Activated CD8-positive, alpha-beta T cell treated with anti-CD3 and anti-CD28 coated beads for 36 hours (primary cell): ENCODE measurements at regions not wholly inside any gene's neighbourhood (a gene's known extent, or its start where the extent isn't known, plus 50 kb on each side); places are given as distances from the start of the nearest gene placed in this dataset.

ENCODE experiments used
- ATAC-seq: fragments of 200-7000 bp; cut with Tn5 transposase; one replicate; pipeline ENCODE4 v1.10.0; 2021; ENCODE audit warnings: mild to moderate bottlenecking, moderate library complexity
- CTCF ChIA-PET: fragments of 350-600 bp; sonication (Branson Sonifier 250); formaldehyde crosslinking; loops from one replicate; lab custom pipeline; 2021; ENCODE audit warnings: antibody characterized with exemption; lab: Charles Lee
- POLR2A ChIA-PET: fragments of 350-600 bp; sonication (Branson Sonifier 250); formaldehyde crosslinking; loops from one replicate; lab custom pipeline; 2021; ENCODE audit warnings: antibody characterized with exemption; lab: Charles Lee
- DNase-seq: peaks from one replicate; pipeline ENCODE4 v3.0.0-alpha.2; 2020
- H3K27ac Mint-ChIP-seq: one replicate; pipeline ENCODE4 v1.8.0; 2021; ENCODE audit warnings: mild to moderate bottlenecking, mixed read lengths
- H3K27me3 Mint-ChIP-seq: one replicate; pipeline ENCODE4 v1.8.0; 2021; ENCODE audit warnings: mixed read lengths
- H3K36me3 Mint-ChIP-seq: one replicate; pipeline ENCODE4 v1.8.0; 2021; ENCODE audit warnings: low read depth, mixed read lengths
- H3K4me1 Mint-ChIP-seq: one replicate; pipeline ENCODE4 v1.8.0; 2021; ENCODE audit warnings: low read depth, mixed read lengths
- H3K4me3 Mint-ChIP-seq: one replicate; pipeline ENCODE4 v1.8.0; 2021; ENCODE audit warnings: mild to moderate bottlenecking, moderate library complexity, mixed read lengths
- H3K9me3 Mint-ChIP-seq: one replicate; pipeline ENCODE4 v1.8.0; 2021; ENCODE audit warnings: mixed read lengths
- intact Hi-C: fragments of 100-400 bp; cut with micrococcal nuclease; formaldehyde crosslinking; loops from one replicate; pipeline ENCODE4 v1.10.0; 2022
- TF ChIP-seq, protein P1 (sequence below): fragments of 200-600 bp; IDR thresholded peaks from one replicate; pipeline ENCODE4 v1.8.0; 2022; ENCODE audit warnings: antibody characterized with exemption, mild to moderate bottlenecking

DNA sequence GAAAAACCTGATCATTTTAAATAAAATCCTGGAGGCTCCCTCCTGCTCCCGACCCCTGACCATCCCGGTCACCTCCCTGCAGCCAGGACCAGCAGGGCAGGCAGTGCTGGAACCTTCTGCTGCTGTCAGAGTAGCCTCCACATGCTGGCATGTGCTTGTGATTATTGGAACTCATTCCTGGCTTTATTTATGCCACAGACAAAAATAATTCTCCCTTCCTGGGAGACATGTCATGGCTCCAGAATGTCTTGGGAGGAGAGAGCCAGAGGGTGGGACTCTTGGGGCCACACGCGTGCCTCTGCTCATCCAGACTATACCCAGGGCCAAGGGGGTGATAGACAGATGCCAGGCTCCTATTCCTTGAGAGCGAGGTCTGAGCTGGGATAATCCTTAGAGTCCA lies 183.6 kb upstream of the RAB4A start:
- no peaks in the 10 kb centered on the region for H3K36me3 Mint-ChIP-seq
- peaks cover 5% of the 10 kb centered on the region for H3K27me3 Mint-ChIP-seq
- ATAC-seq (no peak), DNase-seq (no peak)
- no peak overlapping the region for H3K4me3 Mint-ChIP-seq
- H3K9me3 Mint-ChIP-seq: peaks cover 9% of the 10 kb centered on the region
- ChIA-PET CTCF (no interaction called here), POLR2A (no interaction called here)
- TF ChIP-seq, protein P1, sequence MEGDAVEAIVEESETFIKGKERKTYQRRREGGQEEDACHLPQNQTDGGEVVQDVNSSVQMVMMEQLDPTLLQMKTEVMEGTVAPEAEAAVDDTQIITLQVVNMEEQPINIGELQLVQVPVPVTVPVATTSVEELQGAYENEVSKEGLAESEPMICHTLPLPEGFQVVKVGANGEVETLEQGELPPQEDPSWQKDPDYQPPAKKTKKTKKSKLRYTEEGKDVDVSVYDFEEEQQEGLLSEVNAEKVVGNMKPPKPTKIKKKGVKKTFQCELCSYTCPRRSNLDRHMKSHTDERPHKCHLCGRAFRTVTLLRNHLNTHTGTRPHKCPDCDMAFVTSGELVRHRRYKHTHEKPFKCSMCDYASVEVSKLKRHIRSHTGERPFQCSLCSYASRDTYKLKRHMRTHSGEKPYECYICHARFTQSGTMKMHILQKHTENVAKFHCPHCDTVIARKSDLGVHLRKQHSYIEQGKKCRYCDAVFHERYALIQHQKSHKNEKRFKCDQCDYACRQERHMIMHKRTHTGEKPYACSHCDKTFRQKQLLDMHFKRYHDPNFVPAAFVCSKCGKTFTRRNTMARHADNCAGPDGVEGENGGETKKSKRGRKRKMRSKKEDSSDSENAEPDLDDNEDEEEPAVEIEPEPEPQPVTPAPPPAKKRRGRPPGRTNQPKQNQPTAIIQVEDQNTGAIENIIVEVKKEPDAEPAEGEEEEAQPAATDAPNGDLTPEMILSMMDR: no peak
- intact Hi-C loops: no loop called here
- no peaks in the 10 kb centered on the region for H3K4me1 Mint-ChIP-seq
- H3K27ac Mint-ChIP-seq: no peak overlapping the region

DNA sequence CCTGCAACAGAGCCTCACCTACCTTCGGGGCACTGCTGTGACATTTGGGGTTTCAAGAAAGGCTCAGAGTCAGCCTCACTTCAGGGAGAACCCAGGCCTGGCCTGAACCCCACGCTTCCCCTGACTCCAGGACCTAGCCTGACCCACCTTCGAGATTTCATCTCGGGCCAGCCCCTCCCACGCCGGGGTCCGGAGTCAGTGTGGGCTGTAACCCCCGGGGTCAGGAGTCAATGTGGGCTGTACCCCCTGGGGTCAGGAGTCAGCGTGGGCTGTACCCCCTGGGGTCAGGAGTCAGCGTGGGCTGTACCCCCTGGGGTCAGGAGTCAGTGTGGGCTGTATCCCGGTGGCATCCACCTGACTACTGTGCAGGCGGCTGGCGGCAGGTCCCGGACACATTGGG lies 183.0 kb upstream of the RAB4A start:
- TF ChIP-seq, protein P1: no peak
- POLR2A ChIA-PET: no interaction called here
- H3K9me3 Mint-ChIP-seq: peaks cover 5% of the 10 kb centered on the region
- ATAC-seq (no peak), DNase-seq (no peak)
- H3K27ac Mint-ChIP-seq: no peak overlapping the region
- peaks cover 5% of the 10 kb centered on the region for H3K27me3 Mint-ChIP-seq
- H3K4me3 Mint-ChIP-seq: no peak overlapping the region
- intact Hi-C loops: no loop called here
- CTCF ChIA-PET: no interaction called here
- peaks cover 4% of the 10 kb centered on the region for H3K4me1 Mint-ChIP-seq
- H3K36me3 Mint-ChIP-seq: no peaks in the 10 kb centered on the region

DNA sequence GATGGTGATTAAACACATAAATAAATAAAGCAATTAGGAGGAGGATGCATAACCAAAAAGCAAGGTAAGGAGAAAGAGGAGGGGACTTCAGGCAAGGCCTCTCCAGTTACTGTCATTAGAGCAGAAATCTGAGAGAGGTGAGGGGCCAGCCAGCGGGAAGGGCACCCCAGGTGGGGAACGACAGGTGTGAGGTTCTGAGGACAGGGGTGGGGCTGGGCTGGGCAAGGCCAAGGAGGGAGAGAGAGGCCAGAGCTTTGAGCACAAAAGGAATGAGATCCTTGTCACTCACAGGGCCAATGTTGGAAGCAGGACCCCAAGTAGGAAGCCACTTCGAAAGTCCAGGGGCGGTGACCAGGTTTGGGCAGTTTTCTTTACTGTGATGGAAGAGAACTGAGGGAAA lies 182.2 kb upstream of the RAB4A start:
- TF ChIP-seq, protein P1: no peak
- Mint-ChIP-seq H3K27ac (no peak overlapping the region), H3K36me3 (no peaks in the 10 kb centered on the region), H3K4me1 (peaks cover 7% of the 10 kb centered on the region), H3K27me3 (peaks cover 5% of the 10 kb centered on the region), H3K9me3 (no peaks in the 10 kb centered on the region), H3K4me3 (no peak overlapping the region)
- no peak for DNase-seq
- ChIA-PET POLR2A (interaction anchor here (0.9 kb wide), 1 partner anchor 21 kb away, joined by 3 read pairs; no protein-coding TSS in a partner anchor), CTCF (no interaction called here)
- intact Hi-C loops: no loop called here
- no peak for ATAC-seq

DNA sequence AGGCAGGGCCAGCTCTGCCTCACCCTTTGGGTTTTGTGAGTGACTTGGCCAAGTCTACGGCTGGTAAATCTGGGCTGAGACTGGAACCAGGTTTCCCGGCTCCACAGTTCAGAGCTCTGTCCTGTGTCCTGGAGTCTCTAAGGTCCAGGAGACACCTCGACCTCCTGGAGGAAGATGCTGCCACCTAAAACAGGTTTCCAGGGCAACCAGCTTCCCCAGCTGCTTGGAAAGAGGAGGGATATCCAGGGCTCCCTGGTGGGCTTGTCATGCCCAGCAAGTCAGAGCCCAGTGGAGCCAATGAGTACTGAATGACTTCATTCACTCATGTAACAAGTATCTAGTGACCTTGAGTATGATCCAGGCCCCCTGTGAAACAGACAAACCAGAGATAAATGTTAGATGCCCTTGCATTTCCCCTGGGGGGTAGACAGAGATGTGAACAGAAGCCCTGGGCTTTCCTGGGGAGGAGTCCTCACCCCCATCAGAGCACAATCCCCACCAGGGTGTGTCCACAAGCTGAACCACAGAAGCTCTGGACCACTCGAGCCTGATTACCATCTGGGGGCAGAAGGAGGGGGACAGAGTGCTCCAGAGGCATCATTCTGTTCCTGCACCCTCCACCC lies 181.2 kb upstream of the RAB4A start:
- POLR2A ChIA-PET: interaction anchor here (0.9 kb wide), 1 partner anchor 22 kb away, joined by 3 read pairs; no protein-coding TSS in a partner anchor
- H3K27ac Mint-ChIP-seq: no peak overlapping the region
- H3K4me3 Mint-ChIP-seq: no peak overlapping the region
- TF ChIP-seq, protein P1: no peak
- intact Hi-C loops: no loop called here
- CTCF ChIA-PET: no interaction called here
- H3K27me3 Mint-ChIP-seq: peaks cover 5% of the 10 kb centered on the region
- H3K9me3 Mint-ChIP-seq: no peaks in the 10 kb centered on the region
- H3K4me1 Mint-ChIP-seq: peaks cover 7% of the 10 kb centered on the region
- no peak for ATAC-seq
- no peaks in the 10 kb centered on the region for H3K36me3 Mint-ChIP-seq
- no peak for DNase-seq

DNA sequence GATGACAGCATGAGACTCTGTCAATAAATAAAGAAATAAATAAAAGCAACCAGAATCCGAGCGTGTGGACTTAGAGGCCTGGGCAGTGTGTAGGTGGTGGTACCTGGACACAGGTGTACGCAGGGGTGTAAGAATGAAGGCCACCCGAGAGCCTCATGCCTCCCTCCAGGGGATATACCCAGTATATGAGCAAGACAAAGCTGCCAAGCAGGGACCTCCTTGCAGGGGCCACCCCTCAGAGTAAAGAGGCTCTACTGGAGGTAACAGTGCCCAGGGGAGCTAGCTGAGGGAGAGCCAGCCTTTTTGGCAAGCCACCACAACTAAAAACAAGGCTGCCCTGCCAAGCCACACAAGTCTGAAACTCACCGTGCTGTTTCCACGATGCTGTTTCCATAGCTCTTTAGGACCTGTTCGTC lies 179.2 kb upstream of the RAB4A start:
- H3K4me1 Mint-ChIP-seq: peaks cover 7% of the 10 kb centered on the region
- CTCF ChIA-PET: interaction anchor here (1.2 kb wide), 1 partner anchor 163 kb away, joined by 6 read pairs; no protein-coding TSS in a partner anchor
- H3K27ac Mint-ChIP-seq: no peak overlapping the region
- ATAC-seq (no peak), DNase-seq (no peak)
- no peaks in the 10 kb centered on the region for H3K9me3 Mint-ChIP-seq
- H3K4me3 Mint-ChIP-seq: no peak overlapping the region
- TF ChIP-seq, protein P1: no peak
- intact Hi-C loops: no loop called here
- H3K27me3 Mint-ChIP-seq: peaks cover under 1% of the 10 kb centered on the region
- H3K36me3 Mint-ChIP-seq: no peaks in the 10 kb centered on the region
- POLR2A ChIA-PET: interaction anchor here (0.7 kb wide), 1 partner anchor 1315 kb away, joined by 3 read pairs; no protein-coding TSS in a partner anchor
